ENCODE measurements at regions not wholly inside any gene's neighbourhood (a gene's known extent, or its start where the extent isn't known, plus 50 kb on each side); places are given as distances from the start of the nearest gene placed in this dataset.

GRCh38 chr20:11219192-11219591 lies 545.4 kb upstream of the JAG1 start:
- H3K9me3 ChIP-seq = no peaks in the 10 kb centered on the region
- TF ChIP-seq, protein P1, sequence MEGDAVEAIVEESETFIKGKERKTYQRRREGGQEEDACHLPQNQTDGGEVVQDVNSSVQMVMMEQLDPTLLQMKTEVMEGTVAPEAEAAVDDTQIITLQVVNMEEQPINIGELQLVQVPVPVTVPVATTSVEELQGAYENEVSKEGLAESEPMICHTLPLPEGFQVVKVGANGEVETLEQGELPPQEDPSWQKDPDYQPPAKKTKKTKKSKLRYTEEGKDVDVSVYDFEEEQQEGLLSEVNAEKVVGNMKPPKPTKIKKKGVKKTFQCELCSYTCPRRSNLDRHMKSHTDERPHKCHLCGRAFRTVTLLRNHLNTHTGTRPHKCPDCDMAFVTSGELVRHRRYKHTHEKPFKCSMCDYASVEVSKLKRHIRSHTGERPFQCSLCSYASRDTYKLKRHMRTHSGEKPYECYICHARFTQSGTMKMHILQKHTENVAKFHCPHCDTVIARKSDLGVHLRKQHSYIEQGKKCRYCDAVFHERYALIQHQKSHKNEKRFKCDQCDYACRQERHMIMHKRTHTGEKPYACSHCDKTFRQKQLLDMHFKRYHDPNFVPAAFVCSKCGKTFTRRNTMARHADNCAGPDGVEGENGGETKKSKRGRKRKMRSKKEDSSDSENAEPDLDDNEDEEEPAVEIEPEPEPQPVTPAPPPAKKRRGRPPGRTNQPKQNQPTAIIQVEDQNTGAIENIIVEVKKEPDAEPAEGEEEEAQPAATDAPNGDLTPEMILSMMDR (IDR thresholded peaks at IDR 0.05) = no peak
- no peak for DNase-seq
- no peaks in the 10 kb centered on the region for H3K36me3 ChIP-seq
- no peak overlapping the region for H3K27ac ChIP-seq
- H3K27me3 ChIP-seq = no peaks in the 10 kb centered on the region
- intact Hi-C loops (cut with DNase I) = loop anchor here in 1 of 2 donors (10.0 kb wide), 1 partner anchor 544 kb away; the partner anchor contains the start of gene JAG1
- H3K4me1 ChIP-seq = peaks cover 9 to 13% of the 10 kb centered on the region in 2 donors
- no peak for ATAC-seq
- H3K4me3 ChIP-seq = no peak overlapping the region

GRCh38 chr20:11221046-11221445 lies 547.2 kb upstream of the JAG1 start:
- no peaks in the 10 kb centered on the region for H3K36me3 ChIP-seq
- DNase-seq (no peak), ATAC-seq (no peak)
- H3K4me1 ChIP-seq = peaks cover 9 to 13% of the 10 kb centered on the region in 2 donors
- H3K27ac ChIP-seq = no peak overlapping the region
- H3K9me3 ChIP-seq = no peaks in the 10 kb centered on the region
- no peak overlapping the region for H3K4me3 ChIP-seq
- TF ChIP-seq, protein P1 (IDR thresholded peaks at IDR 0.05) = no peak
- intact Hi-C loops (cut with DNase I) = no loop called here
- no peaks in the 10 kb centered on the region for H3K27me3 ChIP-seq

DNA sequence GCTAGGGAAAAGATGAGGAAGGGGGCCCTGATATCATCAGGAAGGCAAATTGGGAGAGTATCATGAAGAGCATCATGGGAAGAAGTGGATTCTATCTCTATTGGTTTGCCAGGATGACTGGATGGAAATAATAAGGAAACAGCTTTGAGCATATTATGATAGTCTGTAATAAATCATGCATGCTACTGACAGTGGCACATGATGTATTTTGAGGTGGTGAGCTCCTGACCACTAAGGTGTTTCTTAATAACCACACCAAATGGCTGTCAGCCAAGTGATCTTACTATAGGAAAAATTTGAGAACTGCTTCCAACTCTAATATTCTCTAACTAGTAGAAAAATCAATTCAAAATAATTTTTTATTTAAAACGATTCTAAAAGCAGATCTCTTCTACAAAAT lies 548.4 kb upstream of the JAG1 start:
- Histone ChIP-seq H3K36me3 (no peaks in the 10 kb centered on the region), H3K27me3 (no peaks in the 10 kb centered on the region), H3K9me3 (no peaks in the 10 kb centered on the region), H3K4me1 (peaks cover 6 to 8% of the 10 kb centered on the region in 2 donors), H3K4me3 (no peak overlapping the region), H3K27ac (no peak overlapping the region)
- DNase-seq (no peak), ATAC-seq (no peak)
- TF ChIP-seq, protein P1 (IDR thresholded peaks at IDR 0.05) = no peak
- intact Hi-C loops (cut with DNase I) = no loop called here

- no peak overlapping the region for H3K27ac ChIP-seq
- intact Hi-C loops (cut with DNase I) = no loop called here
- TF ChIP-seq, protein P1 (IDR thresholded peaks at IDR 0.05) = no peak
- H3K9me3 ChIP-seq = no peaks in the 10 kb centered on the region
- no peak overlapping the region for H3K4me3 ChIP-seq
- DNase-seq (no peak), ATAC-seq (no peak)
- H3K4me1 ChIP-seq = peaks cover 0 to 3% of the 10 kb centered on the region in 2 donors
- no peaks in the 10 kb centered on the region for H3K36me3 ChIP-seq
- H3K27me3 ChIP-seq = no peaks in the 10 kb centered on the region
These were observed 553.8 kb upstream of the JAG1 start for GRCh38 chr20:11227602-11228001.

- Histone ChIP-seq H3K27ac (peak overlapping the region in 1 of 2 donors; percentile 31), H3K9me3 (no peaks in the 10 kb centered on the region), H3K4me1 (peaks cover 0 to 3% of the 10 kb centered on the region in 2 donors), H3K36me3 (no peaks in the 10 kb centered on the region), H3K4me3 (no peak overlapping the region), H3K27me3 (no peaks in the 10 kb centered on the region)
- peak in 1 of 4 donors; percentile 41 for DNase-seq
- ATAC-seq = peak; percentile 94
- TF ChIP-seq, protein P1 (IDR thresholded peaks at IDR 0.05) = no peak
- intact Hi-C loops (cut with DNase I) = no loop called here
These were observed 556.0 kb upstream of the JAG1 start for GRCh38 chr20:11229772-11230171.
